ENCODE measurements at regions not wholly inside any gene's neighbourhood (a gene's known extent, or its start where the extent isn't known, plus 50 kb on each side); places are given as distances from the start of the nearest gene placed in this dataset.

DNA sequence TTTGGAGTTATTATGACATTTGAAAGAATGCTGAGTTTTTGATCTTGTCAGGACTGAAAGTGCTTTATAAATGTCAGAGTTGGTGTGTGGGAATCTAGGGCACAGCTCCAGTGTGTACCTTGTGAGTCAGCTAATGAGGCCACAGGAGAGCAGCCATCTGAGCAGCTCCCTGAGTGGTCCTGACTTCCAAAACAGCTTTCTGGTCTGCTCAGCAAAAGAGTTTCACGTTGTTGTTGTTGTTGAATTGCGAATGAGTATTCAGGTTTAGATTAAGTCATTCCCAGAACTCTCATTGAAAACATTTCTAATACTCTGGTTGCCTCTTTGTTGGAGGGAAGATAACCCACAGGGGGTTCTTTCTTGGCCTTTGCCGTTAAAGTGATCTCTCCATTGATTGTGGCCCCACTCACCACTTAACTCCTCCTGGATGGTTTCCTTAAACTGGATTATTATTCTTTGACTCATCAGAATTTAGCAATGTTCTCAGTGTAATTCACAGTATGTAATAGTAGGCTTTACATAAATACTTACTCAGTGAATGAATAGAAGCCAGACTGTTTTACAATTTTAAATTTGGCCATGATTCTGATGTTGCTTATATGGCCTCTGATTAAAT, 125.1 kb upstream of the SGCD start:
- ATAC-seq, result no peak
- peak; percentile 79 for TF ChIP-seq ISL1 (CRISPR knock-in tag; IDR thresholded peaks at IDR 0.05)
- TF ChIP-seq, protein P1, sequence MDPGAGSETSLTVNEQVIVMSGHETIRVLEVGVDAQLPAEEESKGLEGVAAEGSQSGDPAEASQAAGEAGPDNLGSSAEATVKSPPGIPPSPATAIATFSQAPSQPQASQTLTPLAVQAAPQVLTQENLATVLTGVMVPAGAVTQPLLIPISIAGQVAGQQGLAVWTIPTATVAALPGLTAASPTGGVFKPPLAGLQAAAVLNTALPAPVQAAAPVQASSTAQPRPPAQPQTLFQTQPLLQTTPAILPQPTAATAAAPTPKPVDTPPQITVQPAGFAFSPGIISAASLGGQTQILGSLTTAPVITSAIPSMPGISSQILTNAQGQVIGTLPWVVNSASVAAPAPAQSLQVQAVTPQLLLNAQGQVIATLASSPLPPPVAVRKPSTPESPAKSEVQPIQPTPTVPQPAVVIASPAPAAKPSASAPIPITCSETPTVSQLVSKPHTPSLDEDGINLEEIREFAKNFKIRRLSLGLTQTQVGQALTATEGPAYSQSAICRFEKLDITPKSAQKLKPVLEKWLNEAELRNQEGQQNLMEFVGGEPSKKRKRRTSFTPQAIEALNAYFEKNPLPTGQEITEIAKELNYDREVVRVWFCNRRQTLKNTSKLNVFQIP (CRISPR knock-in tag; IDR thresholded peaks at IDR 0.05; ENCODE audit: borderline replicate concordance, low read depth), result no peak
- TF ChIP-seq ZNF565 (CRISPR knock-in tag; conservative IDR thresholded peaks at IDR 0.05; ENCODE audit: low read depth), result no peak
- TF ChIP-seq, protein P2, sequence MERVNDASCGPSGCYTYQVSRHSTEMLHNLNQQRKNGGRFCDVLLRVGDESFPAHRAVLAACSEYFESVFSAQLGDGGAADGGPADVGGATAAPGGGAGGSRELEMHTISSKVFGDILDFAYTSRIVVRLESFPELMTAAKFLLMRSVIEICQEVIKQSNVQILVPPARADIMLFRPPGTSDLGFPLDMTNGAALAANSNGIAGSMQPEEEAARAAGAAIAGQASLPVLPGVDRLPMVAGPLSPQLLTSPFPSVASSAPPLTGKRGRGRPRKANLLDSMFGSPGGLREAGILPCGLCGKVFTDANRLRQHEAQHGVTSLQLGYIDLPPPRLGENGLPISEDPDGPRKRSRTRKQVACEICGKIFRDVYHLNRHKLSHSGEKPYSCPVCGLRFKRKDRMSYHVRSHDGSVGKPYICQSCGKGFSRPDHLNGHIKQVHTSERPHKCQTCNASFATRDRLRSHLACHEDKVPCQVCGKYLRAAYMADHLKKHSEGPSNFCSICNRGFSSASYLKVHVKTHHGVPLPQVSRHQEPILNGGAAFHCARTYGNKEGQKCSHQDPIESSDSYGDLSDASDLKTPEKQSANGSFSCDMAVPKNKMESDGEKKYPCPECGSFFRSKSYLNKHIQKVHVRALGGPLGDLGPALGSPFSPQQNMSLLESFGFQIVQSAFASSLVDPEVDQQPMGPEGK (CRISPR knock-in tag; IDR thresholded peaks at IDR 0.05; ENCODE audit: borderline replicate concordance), result no peak
- no peak for TF ChIP-seq TOX (CRISPR knock-in tag; IDR thresholded peaks at IDR 0.05; ENCODE audit: borderline replicate concordance)
- no peak for TF ChIP-seq ZFP3 (CRISPR knock-in tag; IDR thresholded peaks at IDR 0.05)
- TF ChIP-seq BACH2 (CRISPR knock-in tag; IDR thresholded peaks at IDR 0.05; ENCODE audit: borderline replicate concordance), result no peak
- TF ChIP-seq, protein P3, sequence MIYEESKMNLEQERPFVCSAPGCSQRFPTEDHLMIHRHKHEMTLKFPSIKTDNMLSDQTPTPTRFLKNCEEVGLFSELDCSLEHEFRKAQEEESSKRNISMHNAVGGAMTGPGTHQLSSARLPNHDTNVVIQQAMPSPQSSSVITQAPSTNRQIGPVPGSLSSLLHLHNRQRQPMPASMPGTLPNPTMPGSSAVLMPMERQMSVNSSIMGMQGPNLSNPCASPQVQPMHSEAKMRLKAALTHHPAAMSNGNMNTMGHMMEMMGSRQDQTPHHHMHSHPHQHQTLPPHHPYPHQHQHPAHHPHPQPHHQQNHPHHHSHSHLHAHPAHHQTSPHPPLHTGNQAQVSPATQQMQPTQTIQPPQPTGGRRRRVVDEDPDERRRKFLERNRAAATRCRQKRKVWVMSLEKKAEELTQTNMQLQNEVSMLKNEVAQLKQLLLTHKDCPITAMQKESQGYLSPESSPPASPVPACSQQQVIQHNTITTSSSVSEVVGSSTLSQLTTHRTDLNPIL (CRISPR knock-in tag; IDR thresholded peaks at IDR 0.05; ENCODE audit: low read depth), result peak; percentile 17; the same call in 1 of the 2 replicates

DNA sequence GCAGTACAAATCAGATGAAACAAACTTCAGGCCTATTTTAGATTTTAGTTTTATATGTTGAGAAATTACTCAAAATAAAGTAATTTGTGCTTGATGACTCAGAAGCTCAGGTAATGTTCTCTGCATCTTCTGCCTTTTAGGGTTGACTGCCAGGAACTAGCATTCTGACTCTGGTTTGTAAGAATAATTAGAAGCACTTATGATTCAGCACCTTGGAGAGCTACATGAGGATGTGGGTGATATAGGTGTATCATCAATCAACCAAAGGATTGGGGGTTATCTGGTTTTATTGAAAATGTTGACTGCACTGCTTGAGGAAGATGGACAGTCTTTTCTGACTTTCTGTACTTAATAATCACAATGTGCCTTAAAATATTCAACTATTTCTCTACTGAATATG, 118.7 kb upstream of the SGCD start:
- TF ChIP-seq TCF4 (CRISPR knock-in tag; IDR thresholded peaks at IDR 0.05; ENCODE audit: borderline replicate concordance) (no peak), GLIS3 (CRISPR knock-in tag; IDR thresholded peaks at IDR 0.05) (no peak), ESRRG (CRISPR knock-in tag; IDR thresholded peaks at IDR 0.05) (no peak), RARB (CRISPR knock-in tag; IDR thresholded peaks at IDR 0.05) (no peak), OSR1 (CRISPR knock-in tag; IDR thresholded peaks at IDR 0.05) (no peak), PPARA (CRISPR knock-in tag; IDR thresholded peaks at IDR 0.05; ENCODE audit: borderline replicate concordance) (no peak), ZNF565 (CRISPR knock-in tag; conservative IDR thresholded peaks at IDR 0.05; ENCODE audit: low read depth) (no peak), TOX (CRISPR knock-in tag; IDR thresholded peaks at IDR 0.05; ENCODE audit: borderline replicate concordance) (no peak), ZNF8 (CRISPR knock-in tag; IDR thresholded peaks at IDR 0.05) (no peak), ZNF70 (CRISPR knock-in tag; IDR thresholded peaks at IDR 0.05) (no peak), CSDC2 (CRISPR knock-in tag; IDR thresholded peaks at IDR 0.05) (no peak)
- TF ChIP-seq, protein P1 (CRISPR knock-in tag; IDR thresholded peaks at IDR 0.05; ENCODE audit: borderline replicate concordance, low read depth), result no peak
- TF ChIP-seq, protein P3 (CRISPR knock-in tag; IDR thresholded peaks at IDR 0.05; ENCODE audit: low read depth), result no peak
- TF ChIP-seq, protein P4, sequence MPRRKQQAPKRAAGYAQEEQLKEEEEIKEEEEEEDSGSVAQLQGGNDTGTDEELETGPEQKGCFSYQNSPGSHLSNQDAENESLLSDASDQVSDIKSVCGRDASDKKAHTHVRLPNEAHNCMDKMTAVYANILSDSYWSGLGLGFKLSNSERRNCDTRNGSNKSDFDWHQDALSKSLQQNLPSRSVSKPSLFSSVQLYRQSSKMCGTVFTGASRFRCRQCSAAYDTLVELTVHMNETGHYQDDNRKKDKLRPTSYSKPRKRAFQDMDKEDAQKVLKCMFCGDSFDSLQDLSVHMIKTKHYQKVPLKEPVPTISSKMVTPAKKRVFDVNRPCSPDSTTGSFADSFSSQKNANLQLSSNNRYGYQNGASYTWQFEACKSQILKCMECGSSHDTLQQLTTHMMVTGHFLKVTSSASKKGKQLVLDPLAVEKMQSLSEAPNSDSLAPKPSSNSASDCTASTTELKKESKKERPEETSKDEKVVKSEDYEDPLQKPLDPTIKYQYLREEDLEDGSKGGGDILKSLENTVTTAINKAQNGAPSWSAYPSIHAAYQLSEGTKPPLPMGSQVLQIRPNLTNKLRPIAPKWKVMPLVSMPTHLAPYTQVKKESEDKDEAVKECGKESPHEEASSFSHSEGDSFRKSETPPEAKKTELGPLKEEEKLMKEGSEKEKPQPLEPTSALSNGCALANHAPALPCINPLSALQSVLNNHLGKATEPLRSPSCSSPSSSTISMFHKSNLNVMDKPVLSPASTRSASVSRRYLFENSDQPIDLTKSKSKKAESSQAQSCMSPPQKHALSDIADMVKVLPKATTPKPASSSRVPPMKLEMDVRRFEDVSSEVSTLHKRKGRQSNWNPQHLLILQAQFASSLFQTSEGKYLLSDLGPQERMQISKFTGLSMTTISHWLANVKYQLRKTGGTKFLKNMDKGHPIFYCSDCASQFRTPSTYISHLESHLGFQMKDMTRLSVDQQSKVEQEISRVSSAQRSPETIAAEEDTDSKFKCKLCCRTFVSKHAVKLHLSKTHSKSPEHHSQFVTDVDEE (CRISPR knock-in tag; IDR thresholded peaks at IDR 0.05), result no peak
- ATAC-seq, result no peak

Measured in SK-N-SH treated with all-trans-retinoic acid at 6 μM for 48 hours (cell line).